ENCODE measurements at regions not wholly inside any gene's neighbourhood (a gene's known extent, or its start where the extent isn't known, plus 50 kb on each side); places are given as distances from the start of the nearest gene placed in this dataset.

DNA sequence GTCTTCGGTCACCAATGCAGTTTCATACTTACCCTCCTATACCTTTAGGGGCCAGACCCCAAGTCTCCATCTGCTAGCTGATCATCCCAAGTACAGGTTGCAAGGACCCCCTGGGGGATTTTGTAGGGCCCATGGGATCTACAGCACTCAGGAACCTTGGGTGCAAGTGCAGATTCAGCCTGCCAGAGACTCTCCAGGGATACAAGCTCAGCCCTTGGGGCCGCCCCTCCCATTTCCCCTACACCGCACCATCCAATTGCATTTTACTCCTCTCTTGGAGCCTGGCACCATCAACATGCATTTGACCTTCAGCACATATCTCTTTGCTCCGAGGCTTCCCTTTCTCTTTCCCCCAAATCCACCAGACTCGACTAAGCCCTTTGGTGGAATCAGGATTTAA is 154.7 kb upstream of the ZNF536 start:
- DNase-seq (ENCODE audit: low spot score): no peak

DNA sequence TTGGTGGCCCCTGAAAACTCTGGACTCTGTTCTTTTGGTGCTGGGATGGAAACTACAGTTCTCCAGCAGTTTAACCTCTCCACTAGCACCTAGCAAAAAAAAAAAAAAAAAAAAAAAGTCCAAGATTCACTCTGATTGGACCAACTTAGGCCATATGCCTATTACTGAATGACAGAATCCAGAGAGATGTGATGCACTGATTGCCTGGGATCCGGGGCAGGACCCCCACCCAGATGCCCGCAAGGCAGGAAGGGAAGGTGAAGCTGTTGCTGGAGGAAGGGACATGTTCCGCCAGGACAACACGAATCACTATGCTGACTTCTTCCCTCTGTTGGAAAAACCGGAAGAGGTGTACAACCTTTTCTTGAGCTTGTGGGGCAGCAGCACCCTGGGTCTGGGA is 152.5 kb upstream of the ZNF536 start:
- DNase-seq (ENCODE audit: low spot score): no peak

DNA sequence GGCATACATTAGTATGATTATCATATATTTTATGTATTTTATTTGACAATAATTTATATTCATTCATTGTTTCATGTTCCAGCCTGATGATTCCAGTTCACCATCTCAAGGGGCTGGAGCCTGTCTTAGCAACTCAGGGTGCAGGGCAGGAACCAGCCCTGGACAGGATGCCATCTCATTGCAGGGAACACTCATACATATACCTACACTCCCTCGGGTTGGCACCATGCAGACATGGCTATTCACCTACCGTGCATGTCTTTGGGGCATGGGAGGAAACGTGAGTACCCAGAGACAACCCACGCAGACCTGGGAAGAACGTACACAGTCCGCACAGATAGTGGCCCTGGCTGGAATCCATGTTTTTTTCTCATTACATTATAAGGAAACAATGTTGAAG is 151.0 kb upstream of the ZNF536 start:
- no peak for DNase-seq (ENCODE audit: low spot score)

DNA sequence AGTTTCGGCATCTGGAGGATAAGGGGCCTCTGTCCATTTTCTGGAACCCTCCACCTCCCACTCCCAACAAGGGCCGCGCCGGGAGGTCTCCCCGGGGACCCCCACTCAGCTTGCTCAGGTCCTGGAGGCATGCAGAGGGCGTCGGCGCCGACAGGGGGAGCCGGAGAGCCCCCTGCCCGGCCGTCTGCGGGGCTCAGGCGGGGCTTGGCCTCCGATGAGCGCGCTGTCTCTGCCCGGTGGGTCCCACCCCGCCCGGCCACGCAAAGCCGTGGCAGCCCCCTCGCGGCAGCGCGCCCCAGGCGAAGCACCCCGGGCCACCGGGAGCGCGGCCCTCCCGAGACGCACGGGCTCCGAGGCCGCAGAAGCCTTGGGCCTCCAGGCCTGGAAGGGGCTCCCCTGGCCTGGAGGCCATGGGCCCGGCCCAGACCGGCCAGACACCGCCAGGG is 149.7 kb upstream of the ZNF536 start:
- peak; percentile 60 for DNase-seq (ENCODE audit: low spot score)

DNA sequence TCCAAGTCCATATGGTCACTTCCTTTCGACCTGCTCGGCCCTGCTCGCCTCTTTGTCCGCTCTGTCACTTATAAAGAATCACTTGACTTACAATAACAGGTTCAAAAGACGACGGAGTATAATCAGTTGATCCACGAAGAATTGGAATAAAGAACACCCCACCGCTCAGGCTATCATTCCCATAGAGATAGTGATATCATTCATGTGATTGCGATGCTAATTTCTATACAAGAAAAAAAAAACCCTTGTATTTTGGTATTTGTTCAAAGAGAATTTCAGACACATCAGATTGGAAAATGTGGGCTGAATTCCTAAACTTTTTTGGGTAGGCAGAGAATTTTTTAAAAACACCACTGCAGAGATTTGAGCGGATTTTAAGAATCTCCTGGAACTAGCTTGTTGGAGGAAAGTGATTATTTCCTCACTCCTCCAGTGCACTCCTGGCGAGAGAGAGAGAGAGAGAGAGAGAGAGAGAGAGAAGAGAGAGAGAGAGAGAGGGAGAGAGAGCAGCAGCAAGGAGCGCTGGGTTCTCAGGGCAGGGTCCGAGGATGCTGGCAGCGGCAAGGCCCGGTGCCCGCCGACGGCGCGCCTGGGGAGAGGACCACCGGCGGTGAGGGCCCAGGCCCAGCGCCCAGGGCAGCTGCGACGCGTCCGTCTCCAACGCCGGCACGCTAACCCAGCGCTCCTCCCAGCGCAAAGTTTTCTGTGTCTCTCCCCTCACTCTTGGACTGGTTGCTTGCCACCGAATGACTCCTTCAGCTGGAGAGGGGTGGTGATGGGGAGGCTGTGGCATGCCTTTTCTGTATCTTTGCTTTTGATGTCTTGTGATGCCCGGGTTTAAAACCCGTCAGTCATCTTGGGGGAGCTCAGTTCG is 149.0 kb upstream of the ZNF536 start:
- DNase-seq (ENCODE audit: low spot score): no peak

DNA sequence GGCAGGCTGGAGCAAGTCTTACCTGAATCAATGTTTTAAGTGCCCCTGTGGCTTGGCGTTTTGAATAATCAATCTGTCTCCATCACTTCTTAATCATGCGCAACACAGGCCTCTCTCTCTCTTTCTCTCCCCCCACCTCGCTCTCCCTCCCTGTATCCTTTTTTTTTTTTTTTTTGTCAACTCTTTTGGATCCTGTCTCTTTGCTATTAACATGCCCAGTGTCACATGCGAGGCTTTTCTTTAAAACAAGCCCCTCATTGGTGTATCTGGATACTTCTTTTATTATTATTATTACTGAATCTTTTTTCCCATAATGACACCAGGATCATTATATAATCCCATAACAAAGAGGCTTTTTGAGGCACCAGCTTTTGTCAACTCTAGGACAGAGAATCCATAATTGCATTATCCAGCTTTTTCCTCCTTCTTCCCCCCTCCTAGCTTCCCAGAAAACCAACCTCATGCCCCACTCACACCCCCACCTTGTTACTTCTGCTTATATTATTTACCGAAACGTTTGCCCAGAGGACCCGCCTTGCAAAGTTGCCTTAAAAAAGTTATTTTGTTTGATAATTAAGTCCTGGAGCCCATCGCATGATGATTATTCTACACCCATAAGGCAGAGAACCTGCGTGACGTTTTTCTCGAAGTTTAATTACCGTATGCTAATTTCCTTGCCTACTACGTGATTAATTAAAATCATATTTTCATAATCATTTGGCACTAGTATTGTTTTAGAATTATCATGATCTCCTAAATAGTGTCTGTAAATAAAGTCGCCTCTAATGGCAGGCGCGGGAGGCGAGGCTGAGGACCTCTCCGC is 148.1 kb upstream of the ZNF536 start:
- no peak for DNase-seq (ENCODE audit: low spot score)

DNA sequence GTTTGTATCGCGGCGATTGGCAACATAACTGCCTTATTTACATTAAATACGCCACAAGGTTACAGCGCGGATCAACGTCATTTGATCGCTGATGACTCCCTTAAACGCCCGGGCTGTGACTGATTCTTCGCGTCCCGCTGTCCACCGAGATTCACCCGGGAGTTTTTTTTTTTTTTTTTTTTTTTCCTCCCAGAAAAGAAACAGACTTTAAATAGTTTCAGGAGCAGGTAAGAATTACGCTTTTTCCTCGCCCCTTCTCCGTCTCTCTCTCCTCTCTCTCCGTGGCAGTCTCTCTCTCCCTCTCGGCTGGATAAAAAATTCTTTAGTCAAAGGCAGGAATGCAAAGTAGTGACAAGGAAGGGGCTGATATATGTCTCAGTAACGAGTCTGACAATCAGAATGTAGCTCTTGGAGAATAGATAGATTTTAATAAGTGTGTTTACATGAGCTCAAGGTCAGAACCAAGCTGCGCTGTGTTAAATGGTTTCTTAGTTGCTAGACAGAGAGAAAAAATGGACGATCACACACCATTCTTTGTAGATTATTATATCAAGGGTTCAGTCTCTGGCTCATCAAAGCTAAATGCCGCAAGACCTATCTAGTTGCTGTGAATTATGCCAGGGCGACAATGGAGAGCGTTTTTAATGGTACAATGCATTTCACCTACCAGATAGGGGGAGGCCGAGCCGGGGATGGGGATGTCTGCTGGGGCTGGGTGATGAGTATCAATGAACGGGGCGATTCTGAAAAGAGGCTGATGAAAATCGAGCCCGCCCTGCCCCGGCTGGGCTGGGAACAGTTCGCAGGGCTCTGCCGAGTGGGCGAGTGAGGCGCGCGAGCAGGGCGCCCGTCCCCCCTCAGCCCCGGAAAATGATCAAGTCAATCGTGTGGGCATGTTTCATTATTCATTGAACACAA is 147.2 kb upstream of the ZNF536 start:
- no peak for DNase-seq (ENCODE audit: low spot score)

DNA sequence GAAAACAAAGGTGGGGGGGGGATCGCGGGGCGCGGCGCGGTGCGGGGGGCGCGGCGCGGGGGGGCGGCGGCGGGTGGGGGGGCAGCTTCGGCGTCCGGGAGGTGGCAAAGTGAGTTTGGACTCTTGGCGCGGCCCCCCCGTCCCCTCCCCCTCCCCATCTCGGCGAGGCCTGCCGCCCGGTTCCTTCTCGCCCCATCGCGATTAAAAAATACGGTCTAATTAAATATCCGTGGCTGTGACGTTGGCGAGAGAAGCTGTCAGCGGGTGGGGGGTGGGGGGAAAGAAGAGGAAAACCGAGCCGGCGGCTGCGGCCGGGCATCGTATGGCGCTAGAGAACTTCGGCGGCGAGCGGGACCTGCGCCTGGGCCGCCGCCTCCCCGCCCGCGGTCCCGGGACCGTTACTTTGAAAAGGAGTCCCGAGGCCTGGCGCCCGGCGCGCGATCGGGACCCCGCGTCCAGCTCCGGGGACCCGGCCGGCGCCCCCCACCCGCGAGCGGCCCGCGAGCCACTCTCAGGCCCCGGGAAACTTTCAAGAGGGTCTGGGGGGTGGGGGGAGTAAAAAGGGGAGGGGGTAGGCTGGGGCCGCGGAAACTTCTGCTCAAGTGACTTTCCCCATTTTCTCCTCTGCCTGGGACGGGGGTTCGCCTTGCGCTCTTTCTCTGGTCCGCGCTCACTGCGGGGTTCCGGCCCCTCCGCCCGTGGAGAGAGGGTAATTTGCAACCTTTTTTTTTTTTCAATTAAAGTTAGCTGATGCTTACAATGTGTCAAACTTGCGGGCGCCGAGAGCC is 146.3 kb upstream of the ZNF536 start:
- no peak for DNase-seq (ENCODE audit: low spot score)

DNA sequence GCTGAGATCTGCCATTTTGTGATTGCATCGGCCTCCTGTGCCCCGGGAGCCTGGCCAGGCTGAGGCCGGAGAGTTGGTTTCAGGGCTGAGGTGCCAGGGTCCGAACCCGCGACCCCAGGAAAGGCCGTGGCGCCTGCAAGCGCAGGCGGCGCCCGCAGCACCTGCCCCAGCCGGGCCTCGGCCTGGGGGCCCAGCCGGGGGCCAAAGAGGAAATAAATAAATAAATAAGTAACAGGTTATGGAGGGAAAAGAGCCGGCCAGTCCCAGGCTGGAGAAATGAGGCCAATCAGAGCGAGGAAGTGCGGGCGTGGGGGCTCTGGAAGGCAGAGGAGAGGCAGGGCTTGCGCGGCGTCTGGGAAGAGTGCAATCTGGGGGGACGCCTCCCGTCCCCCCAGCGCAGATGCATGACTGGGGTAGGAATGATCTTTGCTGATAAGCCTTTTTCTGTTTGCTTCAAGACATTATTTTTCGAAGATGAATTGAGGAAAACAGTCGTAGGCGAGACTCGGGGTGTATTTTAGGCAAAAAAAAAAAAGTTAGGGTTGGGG is 145.6 kb upstream of the ZNF536 start:
- no peak for DNase-seq (ENCODE audit: low spot score)

DNA sequence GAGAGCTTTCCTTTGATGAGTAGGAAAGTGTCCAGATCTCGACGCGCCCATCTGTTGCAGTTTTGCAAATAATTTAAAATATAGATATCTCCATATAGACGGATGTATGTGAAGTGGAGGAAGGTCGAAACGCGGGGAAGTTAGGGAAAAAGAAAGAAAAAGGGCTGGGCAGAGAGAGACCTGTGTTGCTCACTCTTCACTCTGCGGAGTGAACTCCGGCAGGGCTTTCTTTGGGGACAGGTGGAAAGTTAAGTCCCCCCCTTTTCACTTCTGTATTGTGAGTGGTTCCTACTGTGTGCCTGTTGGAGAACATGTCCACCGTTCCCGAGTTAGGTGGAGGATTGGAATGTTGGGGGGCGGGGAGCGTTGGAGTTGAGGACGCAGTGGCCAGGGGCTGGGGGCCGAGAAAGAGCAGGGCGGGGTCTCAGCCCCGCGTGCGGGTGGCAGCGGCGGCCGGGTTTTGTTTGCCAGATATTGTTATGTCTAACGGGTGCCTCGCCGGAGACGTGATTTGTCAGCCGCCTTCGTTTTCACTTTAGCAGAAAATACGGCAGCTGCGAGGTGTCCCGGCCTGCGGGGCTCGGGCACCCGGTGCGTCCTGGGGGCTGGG is 145.1 kb upstream of the ZNF536 start:
- no peak for DNase-seq (ENCODE audit: low spot score)

DNA sequence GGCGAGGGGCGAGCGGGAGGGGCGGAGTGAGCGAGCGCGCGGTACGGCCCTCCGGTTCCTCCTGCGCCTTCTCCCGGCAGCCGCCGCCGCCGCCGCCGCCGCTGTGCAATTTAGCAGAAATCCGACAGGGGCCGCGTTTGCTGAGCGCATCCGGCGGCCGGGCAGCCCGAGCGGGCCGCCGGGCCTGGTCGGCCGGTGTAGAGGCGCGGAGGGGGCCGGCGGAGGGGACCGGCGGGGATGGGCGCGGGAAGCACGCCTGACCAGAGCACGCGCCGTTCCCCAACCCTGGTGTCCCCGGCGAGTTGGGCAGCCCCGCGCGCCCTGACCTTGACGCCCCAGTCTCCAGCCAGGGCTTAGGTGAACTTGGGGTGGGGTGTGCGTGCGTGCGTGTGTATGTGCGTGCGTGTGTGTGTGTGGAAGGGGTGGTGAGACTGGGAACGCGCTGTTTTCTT is 144.5 kb upstream of the ZNF536 start:
- peak; percentile 76 for DNase-seq (ENCODE audit: low spot score)

DNA sequence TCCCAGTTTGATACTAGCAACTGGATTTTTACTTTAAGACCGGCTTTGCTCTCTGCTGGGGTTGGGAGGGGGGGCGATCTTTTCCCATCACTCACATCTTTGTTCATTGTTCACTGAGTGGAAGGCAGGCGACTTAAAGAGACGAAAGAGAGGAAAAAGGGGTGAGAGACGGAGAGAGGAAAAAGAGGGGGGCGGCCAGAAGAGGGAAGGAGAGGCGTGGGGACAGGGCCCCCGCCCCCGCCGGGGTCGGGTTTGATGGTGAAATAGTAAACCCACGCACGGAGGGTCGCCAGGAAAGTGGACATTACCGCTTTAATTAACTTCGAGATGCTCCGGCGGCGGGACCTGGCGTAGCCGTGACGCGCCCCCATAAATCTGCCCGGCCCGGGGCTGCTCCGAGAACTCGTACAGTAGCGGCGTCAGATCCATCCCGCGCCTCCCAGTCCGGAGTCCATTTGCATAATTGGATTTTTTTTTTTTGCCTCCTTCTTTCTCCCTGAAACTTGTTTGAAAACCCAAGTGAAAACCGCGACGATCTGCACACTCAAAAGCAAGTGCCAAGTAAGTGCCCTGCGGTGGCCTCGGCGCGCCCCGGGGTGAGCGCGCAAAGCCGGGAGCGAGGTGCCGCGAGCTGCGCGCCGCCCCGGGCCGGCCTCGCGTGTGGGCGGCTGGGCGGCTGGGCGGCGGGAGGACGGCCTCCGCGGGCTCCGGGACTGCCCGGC is 143.9 kb upstream of the ZNF536 start:
- DNase-seq (ENCODE audit: low spot score): no peak

DNA sequence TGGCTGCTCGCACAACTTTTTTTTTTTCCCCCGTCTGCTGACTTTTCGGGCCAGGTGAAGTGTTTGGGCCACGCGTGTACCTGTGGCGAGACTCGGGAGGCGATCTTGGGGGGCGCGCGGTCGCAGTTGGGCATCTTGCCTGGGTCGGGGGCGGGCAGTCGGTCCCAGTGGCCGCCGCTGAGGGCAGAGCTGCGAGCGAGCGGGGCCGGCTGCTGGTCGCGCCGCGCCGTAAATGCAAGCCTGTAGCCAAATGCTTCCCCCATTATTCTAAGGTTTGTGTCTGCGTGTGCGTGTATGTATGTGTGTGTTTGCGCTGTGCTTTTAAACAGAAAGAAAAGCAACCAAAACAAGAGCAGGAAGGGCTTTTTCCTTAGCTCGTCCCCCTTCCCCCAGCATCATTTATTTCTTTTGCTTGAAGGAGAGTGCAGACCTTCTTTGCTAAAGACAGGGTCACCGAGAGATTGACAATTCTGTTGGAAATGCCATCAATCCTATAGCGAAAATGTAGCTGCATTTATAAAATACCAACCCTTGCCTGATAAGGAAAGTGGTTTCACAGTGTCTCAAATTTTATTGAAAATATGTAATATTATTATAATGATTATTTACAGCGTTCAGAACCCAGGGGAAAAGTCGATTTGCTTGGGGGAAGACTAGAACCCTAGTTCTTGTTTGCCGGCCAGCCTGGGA is 143.2 kb upstream of the ZNF536 start:
- DNase-seq (ENCODE audit: low spot score): no peak

DNA sequence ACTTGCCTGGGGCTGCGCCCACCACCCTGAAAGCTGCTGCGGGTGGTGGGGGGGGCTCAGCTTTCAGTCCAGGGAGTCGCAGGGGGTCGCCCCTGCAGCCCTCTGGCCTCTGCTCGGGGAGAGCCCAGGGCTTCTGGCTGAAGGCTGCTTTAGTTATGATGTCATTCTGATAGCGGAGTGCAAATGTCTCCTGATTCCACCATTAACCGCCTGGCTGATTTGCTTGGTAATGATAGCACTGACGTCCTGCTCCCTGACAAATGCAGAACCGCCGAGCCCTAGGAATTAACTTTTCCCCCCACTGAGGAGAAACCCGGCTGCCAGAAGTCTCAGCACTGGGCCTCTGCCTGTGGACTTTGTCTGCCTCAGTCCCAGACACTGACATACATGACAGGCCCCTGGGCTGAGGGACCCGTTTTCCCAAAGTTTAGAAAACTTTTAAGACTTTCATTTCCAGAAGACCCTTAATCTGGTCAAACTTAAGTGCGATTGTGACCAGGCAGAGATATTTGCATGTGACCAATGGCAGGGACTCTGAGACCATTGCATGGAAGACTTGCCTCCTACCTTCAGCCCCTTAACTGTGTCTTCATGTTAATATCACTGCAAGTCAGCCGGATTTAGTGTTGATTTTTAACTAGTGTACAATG is 142.5 kb upstream of the ZNF536 start:
- no peak for DNase-seq (ENCODE audit: low spot score)

DNA sequence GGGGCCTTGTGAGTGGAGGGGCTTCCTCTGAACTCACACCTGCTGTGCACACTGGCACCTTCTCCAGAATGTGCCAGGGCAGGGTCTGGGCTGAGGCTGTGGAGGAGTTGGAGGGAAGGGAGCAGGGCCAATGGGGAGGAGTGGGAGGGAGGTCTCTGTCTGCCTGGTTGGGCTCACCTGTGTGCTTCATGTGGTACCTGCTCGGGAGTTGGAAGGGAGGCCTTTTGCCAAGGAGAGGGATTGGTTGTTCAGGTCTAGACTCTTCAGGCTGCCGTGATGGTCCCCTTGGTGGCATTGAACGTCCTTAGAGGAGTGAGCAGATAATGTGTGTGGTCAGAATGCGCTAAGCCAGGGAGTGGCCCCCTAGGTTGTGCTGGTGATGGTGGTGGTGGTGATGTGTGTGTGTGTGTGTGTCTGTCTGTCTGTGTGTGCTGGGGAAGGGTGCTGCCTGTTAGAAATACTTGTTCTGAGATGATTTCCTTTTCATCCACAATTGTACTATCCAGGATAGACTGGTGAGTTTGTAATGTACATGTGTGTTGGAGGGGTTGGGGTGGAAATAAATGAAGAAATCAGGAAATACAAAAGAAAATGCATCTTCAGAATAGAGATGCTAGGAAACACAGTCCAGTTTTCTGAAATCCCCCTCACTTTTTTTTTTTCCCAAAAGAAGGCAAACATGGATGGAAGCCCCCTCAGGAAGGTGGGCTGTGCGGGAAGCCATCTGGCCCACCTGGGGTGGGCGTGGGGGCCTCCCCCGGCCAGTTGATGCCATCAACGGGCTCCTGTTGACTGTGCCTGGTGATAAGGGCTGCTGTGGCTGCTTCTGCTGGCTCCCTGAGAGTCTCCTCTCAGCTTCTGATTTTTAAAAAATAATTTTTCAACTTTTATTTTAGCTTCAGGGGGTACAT is 140.5 kb upstream of the ZNF536 start:
- DNase-seq (ENCODE audit: low spot score): no peak

DNA sequence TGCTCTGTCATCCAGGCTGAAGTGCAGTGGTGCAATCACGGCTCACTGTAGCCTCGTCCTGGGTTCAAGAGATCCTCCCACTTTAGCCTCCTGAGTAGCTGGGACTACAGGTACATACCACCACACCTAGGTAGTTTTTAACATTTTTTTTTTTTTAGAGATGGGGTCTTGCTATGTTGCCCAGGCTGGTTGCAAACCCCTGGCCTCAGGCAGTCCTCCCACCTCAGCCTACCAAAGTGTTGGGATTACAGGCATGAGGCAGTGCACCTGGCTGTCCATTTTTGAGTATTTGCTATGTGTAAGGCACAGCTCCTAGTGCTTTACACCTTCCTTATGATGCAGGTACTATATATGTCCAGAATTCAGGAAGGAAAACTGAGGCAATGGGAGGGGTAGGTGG is 138.8 kb upstream of the ZNF536 start:
- no peak for DNase-seq (ENCODE audit: low spot score)

DNA sequence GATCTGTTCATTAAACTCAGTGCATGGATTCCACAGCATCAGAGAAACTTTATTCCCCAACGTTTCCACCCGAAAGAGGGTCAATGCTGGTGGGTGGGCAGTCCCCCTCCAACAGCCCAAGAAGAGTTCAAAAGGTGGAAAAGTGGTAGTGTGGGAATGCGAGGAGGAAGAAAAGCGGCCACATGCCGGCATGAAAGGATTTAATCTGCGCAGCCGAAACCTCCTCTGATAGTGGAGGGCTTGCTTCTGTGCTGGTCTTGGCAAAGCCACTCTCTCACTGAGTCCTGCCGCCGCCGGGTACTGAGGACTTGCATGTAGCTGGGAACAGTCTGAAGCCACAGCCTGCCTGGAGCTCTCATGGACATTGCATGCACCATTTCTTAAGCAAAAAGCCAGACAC is 136.2 kb upstream of the ZNF536 start:
- no peak for DNase-seq (ENCODE audit: low spot score)

DNA sequence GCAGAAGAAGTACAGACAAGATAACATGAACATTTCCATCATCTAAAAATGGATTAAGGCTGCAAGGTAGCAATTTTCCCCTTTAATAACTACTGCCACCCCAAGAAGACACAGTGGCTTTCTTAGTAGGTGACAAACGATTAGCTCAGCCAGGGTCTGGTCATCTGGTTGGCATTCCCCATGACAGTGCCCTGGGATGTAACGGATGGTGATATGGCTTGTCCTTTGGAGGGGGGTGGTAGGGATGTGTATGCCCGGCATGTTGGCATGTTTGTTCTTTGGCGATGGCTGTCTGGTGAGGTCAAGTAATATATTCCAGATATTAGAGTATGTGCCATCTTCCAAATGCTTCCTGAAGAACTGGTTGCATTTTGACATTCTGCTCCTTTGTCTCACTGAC is 135.6 kb upstream of the ZNF536 start:
- no peak for DNase-seq (ENCODE audit: low spot score)
